GM23338 (cell line): ENCODE measurements at regions not wholly inside any gene's neighbourhood (a gene's known extent, or its start where the extent isn't known, plus 50 kb on each side); places are given as distances from the start of the nearest gene placed in this dataset.
"Not testable (repeated sequence)": the region's sequence is repeated elsewhere in the genome, so short reads cannot be mapped to it uniquely, and the experiment has no call there.

Experiments used
- ATAC-seq: fragments of 200-7000 bp; cut with Tn5 transposase; 3 replicates; pipeline ENCODE4 v1.9.1; 2020
- DNase-seq: peaks from one replicate; pipeline ENCODE4 v3.0.0-alpha.2; 2015; ENCODE audit warnings: low spot score
- H2AFZ ChIP-seq: fragments of 200-600 bp; sonication (generic); 2 replicates; pipeline ENCODE4 v1.8.0; 2016; ENCODE audit warnings: antibody characterized with exemption, mild to moderate bottlenecking, moderate library complexity
- H3F3A ChIP-seq: fragments of 200-600 bp; sonication (generic); replicated peaks from 2 replicates; pipeline ENCODE4 v1.8.0; 2017; ENCODE audit warnings: antibody characterized with exemption, mixed run types, low read depth
- H3K27ac ChIP-seq: fragments of 200-600 bp; sonication (generic); 2 replicates; pipeline ENCODE4 v1.6.1; 2016; ENCODE audit warnings: low read depth
- H3K27me3 ChIP-seq: fragments of 200-600 bp; sonication (generic); 2 replicates; pipeline ENCODE4 v1.8.0; 2016; ENCODE audit warnings: mild to moderate bottlenecking, mixed run types, moderate library complexity; ENCODE audit not compliant: insufficient read depth
- H3K36me3 ChIP-seq: fragments of 200-600 bp; sonication (generic); 2 replicates; pipeline ENCODE4 v1.8.0; 2016; ENCODE audit warnings: mild to moderate bottlenecking; ENCODE audit not compliant: insufficient read depth
- H3K4me1 ChIP-seq: fragments of 200-600 bp; sonication (generic); 2 replicates; pipeline ENCODE4 v1.8.0; 2016; ENCODE audit warnings: mild to moderate bottlenecking, moderate library complexity; ENCODE audit not compliant: insufficient read depth
- H3K4me2 ChIP-seq: fragments of 200-600 bp; sonication (generic); 2 replicates; pipeline ENCODE4 v1.7.1; 2017; ENCODE audit warnings: mixed run types
- H3K4me3 ChIP-seq: fragments of 200-600 bp; sonication (generic); 2 replicates; pipeline ENCODE4 v1.6.1; 2016; ENCODE audit warnings: mixed run types
- H3K79me2 ChIP-seq: fragments of 200-600 bp; sonication (generic); replicated peaks from 2 replicates; pipeline ENCODE4 v1.8.0; 2017; ENCODE audit warnings: mild to moderate bottlenecking; ENCODE audit not compliant: insufficient read depth
- H3K9me2 ChIP-seq: fragments of 200-600 bp; sonication (generic); 2 replicates; pipeline ENCODE4 v1.8.0; 2017; ENCODE audit not compliant: insufficient read depth
- H4K20me1 ChIP-seq: fragments of 200-600 bp; sonication (generic); replicated peaks from 2 replicates; pipeline ENCODE4 v1.8.0; 2017; ENCODE audit warnings: mild to moderate bottlenecking; ENCODE audit not compliant: insufficient read depth
- H3K27ac Mint-ChIP-seq: 2 replicates; pipeline ENCODE4 v1.8.0; 2020; ENCODE audit warnings: inconsistent platforms, mild to moderate bottlenecking, moderate library complexity, mixed read lengths
- H3K27me3 Mint-ChIP-seq: 3 replicates; pipeline ENCODE4 v1.8.0; 2022; ENCODE audit warnings: low read depth, mild to moderate bottlenecking, moderate library complexity, mixed read lengths, inconsistent platforms; ENCODE audit not compliant: insufficient read depth, poor library complexity
- H3K36me3 Mint-ChIP-seq: 3 replicates; pipeline ENCODE4 v1.8.0; 2021; ENCODE audit warnings: low read depth, mild to moderate bottlenecking, inconsistent platforms, moderate library complexity, mixed read lengths
- H3K4me1 Mint-ChIP-seq: 3 replicates; pipeline ENCODE4 v1.8.0; 2020; ENCODE audit warnings: mild to moderate bottlenecking, inconsistent platforms, mixed read lengths
- H3K4me3 Mint-ChIP-seq: 3 replicates; pipeline ENCODE4 v1.8.0; 2021; ENCODE audit warnings: moderate library complexity, mild to moderate bottlenecking, inconsistent platforms, mixed read lengths
- H3K9me3 Mint-ChIP-seq: 3 replicates; pipeline ENCODE4 v1.8.0; 2020; ENCODE audit warnings: moderate library complexity, mild to moderate bottlenecking, inconsistent platforms, mixed read lengths
- EZH2phosphoT487 ChIP-seq: fragments of 200-600 bp; sonication (generic); IDR thresholded peaks from one replicate; pipeline ENCODE4 v1.8.1; 2018; ENCODE audit warnings: antibody characterized with exemption; ENCODE audit not compliant: unreplicated experiment
- JUNB ChIP-seq: IDR thresholded peaks from one replicate; pipeline ENCODE4 v1.6.1; 2016; ENCODE audit warnings: antibody characterized with exemption; ENCODE audit not compliant: unreplicated experiment
- NANOG ChIP-seq: IDR thresholded peaks from 2 replicates; pipeline ENCODE4 v1.6.1; 2016; ENCODE audit warnings: antibody characterized with exemption, borderline replicate concordance
- POLR2AphosphoS5 ChIP-seq: IDR thresholded peaks from 2 replicates; pipeline ENCODE4 v1.6.1; 2016; ENCODE audit warnings: antibody characterized with exemption, low read depth
- STAT1 ChIP-seq: IDR thresholded peaks from one replicate; pipeline ENCODE4 v1.6.1; 2016; ENCODE audit warnings: antibody characterized with exemption; ENCODE audit not compliant: unreplicated experiment
- ZNF114 ChIP-seq: fragments of 250-450 bp; sonication (Bioruptor Pico); IDR thresholded peaks from 2 replicates; pipeline ENCODE4 v1.5.0; 2020; ENCODE audit warnings: mild to moderate bottlenecking, moderate library complexity
- ZNF331 ChIP-seq: fragments of 250-450 bp; sonication (Bioruptor Pico); IDR thresholded peaks from 2 replicates; pipeline ENCODE4 v1.5.0; 2020; ENCODE audit warnings: low read depth, mild to moderate bottlenecking, moderate library complexity
- ZNF462 ChIP-seq: fragments of 250-450 bp; sonication (Bioruptor Pico); IDR thresholded peaks from 2 replicates; pipeline ENCODE4 v1.5.0; 2020; ENCODE audit warnings: mild to moderate bottlenecking, moderate library complexity

GRCh38 chrY:18993480-18993879 lies 219.9 kb upstream of the HSFY2 start:
- no peaks in the 10 kb centered on the region for H3F3A ChIP-seq
- H3K4me1 ChIP-seq, result peaks cover 4% of the 10 kb centered on the region; the same call in 1 of the 2 replicates
- H3K36me3 Mint-ChIP-seq, result peaks cover 5% of the 10 kb centered on the region; the same call in 2 of the 3 replicates
- H4K20me1 ChIP-seq, result no peaks in the 10 kb centered on the region
- H3K4me3 Mint-ChIP-seq, result no peak overlapping the region
- H3K4me3 ChIP-seq, result no peak overlapping the region
- no peak for ATAC-seq
- DNase-seq, result no peak
- no peak overlapping the region for H2AFZ ChIP-seq
- no peaks in the 10 kb centered on the region for H3K9me2 ChIP-seq
- H3K4me1 Mint-ChIP-seq, result peaks cover 4% of the 10 kb centered on the region; the same call in 2 of the 3 replicates
- H3K79me2 ChIP-seq, result no peaks in the 10 kb centered on the region
- no peaks in the 10 kb centered on the region for H3K27me3 ChIP-seq
- H3K4me2 ChIP-seq, result peak overlapping the region; percentile 67; the same call in 1 of the 2 replicates
- H3K9me3 Mint-ChIP-seq, result no peaks in the 10 kb centered on the region
- H3K27ac Mint-ChIP-seq, result no peak overlapping the region
- H3K27me3 Mint-ChIP-seq, result peaks cover 2% of the 10 kb centered on the region
- H3K27ac ChIP-seq, result no peak overlapping the region
- no peaks in the 10 kb centered on the region for H3K36me3 ChIP-seq
- TF ChIP-seq POLR2AphosphoS5 (no peak), STAT1 (no peak), ZNF114 (CRISPR knock-in tag) (no peak)

- H3K79me2 ChIP-seq, H2AFZ ChIP-seq, H3K27me3 Mint-ChIP-seq, H3K27ac ChIP-seq, H3K36me3 Mint-ChIP-seq, H3K9me3 Mint-ChIP-seq, H3K9me2 ChIP-seq, H3K36me3 ChIP-seq, H3K27ac Mint-ChIP-seq, H3K4me1 ChIP-seq, H3K4me1 Mint-ChIP-seq, H3K27me3 ChIP-seq, H4K20me1 ChIP-seq, H3F3A ChIP-seq: not testable (repeated sequence)
- ATAC-seq (peak; percentile 97), DNase-seq (peak; percentile 14)
- Histone ChIP-seq H3K4me3 (peak overlapping the region; percentile 47), H3K4me2 (peak overlapping the region; percentile 67; the same call in 1 of the 2 replicates)
- H3K4me3 Mint-ChIP-seq, result peak overlapping the region; percentile 48; the same call in 1 of the 3 replicates
Observed at GRCh38 chrY:18992684-18993083, 219.1 kb upstream of the HSFY2 start.

GRCh38 chrY:18989356-18989755 lies 215.8 kb upstream of the HSFY2 start:
- DNase-seq (no peak), ATAC-seq (no peak)
- Mint-ChIP-seq H3K4me3 (no peak overlapping the region), H3K36me3 (peaks cover 5% of the 10 kb centered on the region; the same call in 2 of the 3 replicates), H3K9me3 (no peaks in the 10 kb centered on the region), H3K27ac (no peak overlapping the region), H3K4me1 (peaks cover 2% of the 10 kb centered on the region; the same call in 2 of the 3 replicates), H3K27me3 (peaks cover 2% of the 10 kb centered on the region)
- no peaks in the 10 kb centered on the region for H3K79me2 ChIP-seq
- H3K4me2 ChIP-seq, result no peak overlapping the region; the same call in 1 of the 2 replicates
- no peaks in the 10 kb centered on the region for H3F3A ChIP-seq
- no peak overlapping the region for H3K27ac ChIP-seq
- no peaks in the 10 kb centered on the region for H3K27me3 ChIP-seq
- H3K36me3 ChIP-seq, result no peaks in the 10 kb centered on the region
- H3K4me1 ChIP-seq, result peaks cover 4% of the 10 kb centered on the region; the same call in 1 of the 2 replicates
- H2AFZ ChIP-seq, result no peak overlapping the region
- no peak overlapping the region for H3K4me3 ChIP-seq
- no peaks in the 10 kb centered on the region for H3K9me2 ChIP-seq
- no peaks in the 10 kb centered on the region for H4K20me1 ChIP-seq
- TF ChIP-seq JUNB, result no peak
- no peak for TF ChIP-seq ZNF331 (CRISPR knock-in tag)
- no peak for TF ChIP-seq NANOG
- no peak for TF ChIP-seq EZH2phosphoT487
- TF ChIP-seq ZNF462 (CRISPR knock-in tag), result no peak
